GM23248 (cell line): ENCODE measurements at regions not wholly inside any gene's neighbourhood (a gene's known extent, or its start where the extent isn't known, plus 50 kb on each side); places are given as distances from the start of the nearest gene placed in this dataset.

Source experiments
- EZH2 ChIP-seq: fragments of 200-600 bp; sonication (generic); IDR thresholded peaks from 2 replicates; pipeline ENCODE4 v1.6.1; 2018; ENCODE audit warnings: antibody characterized with exemption, mild to moderate bottlenecking; ENCODE audit not compliant: insufficient read depth, poor library complexity, severe bottlenecking
- EZH2phosphoT487 ChIP-seq: fragments of 200-600 bp; sonication (generic); IDR thresholded peaks from 2 replicates; pipeline ENCODE4 v1.6.1; 2018; ENCODE audit warnings: antibody characterized with exemption, moderate library complexity, mild to moderate bottlenecking, low read depth; ENCODE audit not compliant: insufficient read depth

DNA sequence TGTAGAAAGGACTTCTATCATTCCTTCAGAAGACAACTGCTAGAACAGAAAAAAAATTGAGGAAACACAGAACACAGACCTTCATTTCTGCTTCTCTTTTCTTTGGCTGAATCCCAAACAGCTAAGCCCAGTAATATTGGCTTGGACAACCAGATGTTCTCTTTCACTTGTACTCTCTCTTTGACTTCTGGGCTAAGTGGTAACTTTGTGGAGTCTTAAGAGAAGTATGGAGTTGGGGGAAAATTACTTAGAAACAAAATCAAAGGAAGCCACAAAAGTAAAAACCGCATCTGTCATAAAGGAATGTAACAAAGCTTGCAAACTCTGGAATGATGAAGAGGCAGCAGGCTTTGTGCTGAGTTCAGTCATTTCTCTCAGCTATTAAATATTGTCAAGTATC is 587.5 kb downstream of the CBLN4 start:
- no peak for TF ChIP-seq EZH2
- no peak for TF ChIP-seq EZH2phosphoT487
